ENCODE measurements at regions not wholly inside any gene's neighbourhood (a gene's known extent, or its start where the extent isn't known, plus 50 kb on each side); places are given as distances from the start of the nearest gene placed in this dataset.

DNA sequence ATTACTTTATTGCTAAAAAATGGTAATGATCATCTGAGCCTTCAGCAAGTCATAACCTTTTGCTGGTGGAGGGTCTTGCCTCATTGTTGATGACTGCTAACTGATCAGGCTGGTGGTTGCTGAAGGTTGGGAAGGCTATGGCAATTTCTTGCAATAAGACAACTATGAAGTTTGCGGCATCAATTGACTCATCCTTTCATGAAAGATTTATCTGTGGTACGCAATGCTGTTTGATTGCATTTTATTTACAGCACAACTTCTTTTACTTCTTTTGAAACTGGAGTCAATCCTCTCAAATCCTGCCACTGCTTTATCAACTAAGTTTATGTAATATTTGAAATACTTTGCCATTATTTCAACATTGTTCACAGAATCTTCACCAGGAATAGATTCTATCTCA, 58.3 kb upstream of the ACO1 start:
- no peaks in the 10 kb centered on the region for H3K9me3 ChIP-seq
- intact Hi-C loops (cut with DNase I), result no loop called here
- ATAC-seq (no peak), DNase-seq (no peak)
- no peaks in the 10 kb centered on the region for H3K27me3 ChIP-seq
- H3K27ac ChIP-seq, result no peak overlapping the region
- H3K4me3 ChIP-seq, result no peak overlapping the region
- H3K4me1 ChIP-seq, result no peaks in the 10 kb centered on the region
- TF ChIP-seq, protein P1, sequence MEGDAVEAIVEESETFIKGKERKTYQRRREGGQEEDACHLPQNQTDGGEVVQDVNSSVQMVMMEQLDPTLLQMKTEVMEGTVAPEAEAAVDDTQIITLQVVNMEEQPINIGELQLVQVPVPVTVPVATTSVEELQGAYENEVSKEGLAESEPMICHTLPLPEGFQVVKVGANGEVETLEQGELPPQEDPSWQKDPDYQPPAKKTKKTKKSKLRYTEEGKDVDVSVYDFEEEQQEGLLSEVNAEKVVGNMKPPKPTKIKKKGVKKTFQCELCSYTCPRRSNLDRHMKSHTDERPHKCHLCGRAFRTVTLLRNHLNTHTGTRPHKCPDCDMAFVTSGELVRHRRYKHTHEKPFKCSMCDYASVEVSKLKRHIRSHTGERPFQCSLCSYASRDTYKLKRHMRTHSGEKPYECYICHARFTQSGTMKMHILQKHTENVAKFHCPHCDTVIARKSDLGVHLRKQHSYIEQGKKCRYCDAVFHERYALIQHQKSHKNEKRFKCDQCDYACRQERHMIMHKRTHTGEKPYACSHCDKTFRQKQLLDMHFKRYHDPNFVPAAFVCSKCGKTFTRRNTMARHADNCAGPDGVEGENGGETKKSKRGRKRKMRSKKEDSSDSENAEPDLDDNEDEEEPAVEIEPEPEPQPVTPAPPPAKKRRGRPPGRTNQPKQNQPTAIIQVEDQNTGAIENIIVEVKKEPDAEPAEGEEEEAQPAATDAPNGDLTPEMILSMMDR (IDR thresholded peaks at IDR 0.05), result no peak
- no peak for TF ChIP-seq POLR2A (IDR thresholded peaks at IDR 0.05)
- WGBS (ENCODE audit: insufficient coverage, low coverage, low lambda C conversion rate, missing lambda C conversion rate), result 88% methylated on average over 1 of the region's 2 CpGs
- no peaks in the 10 kb centered on the region for H3K36me3 ChIP-seq

DNA sequence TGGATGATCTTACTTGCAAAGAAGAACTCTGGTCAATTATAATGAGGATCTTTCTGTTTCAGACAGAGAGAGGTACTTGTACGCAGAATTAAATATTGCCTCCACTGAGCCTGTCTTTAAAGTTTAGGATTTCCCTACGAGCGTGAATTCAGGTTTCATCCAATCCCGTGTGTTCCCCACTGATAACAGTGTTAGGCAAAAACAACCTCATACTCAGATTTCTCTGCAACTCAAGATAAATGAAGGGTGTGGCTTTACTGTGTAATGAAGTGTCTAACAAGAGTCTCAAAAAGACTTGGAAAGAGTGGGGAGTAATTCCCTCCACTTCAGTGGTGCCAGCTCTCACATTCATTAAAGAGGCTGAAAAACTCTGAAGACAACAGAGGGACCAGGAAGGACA, 53.2 kb upstream of the ACO1 start:
- no peaks in the 10 kb centered on the region for H3K27me3 ChIP-seq
- TF ChIP-seq, protein P1 (IDR thresholded peaks at IDR 0.05), result no peak
- TF ChIP-seq POLR2A (IDR thresholded peaks at IDR 0.05), result no peak
- H3K4me1 ChIP-seq, result no peaks in the 10 kb centered on the region
- intact Hi-C loops (cut with DNase I), result no loop called here
- 79% methylated on average over 4 of the region's 4 CpGs for WGBS (ENCODE audit: insufficient coverage, low coverage, low lambda C conversion rate, missing lambda C conversion rate)
- no peaks in the 10 kb centered on the region for H3K9me3 ChIP-seq
- no peak overlapping the region for H3K4me3 ChIP-seq
- no peak for ATAC-seq
- no peak for DNase-seq
- H3K36me3 ChIP-seq, result no peaks in the 10 kb centered on the region
- H3K27ac ChIP-seq, result no peak overlapping the region

DNA sequence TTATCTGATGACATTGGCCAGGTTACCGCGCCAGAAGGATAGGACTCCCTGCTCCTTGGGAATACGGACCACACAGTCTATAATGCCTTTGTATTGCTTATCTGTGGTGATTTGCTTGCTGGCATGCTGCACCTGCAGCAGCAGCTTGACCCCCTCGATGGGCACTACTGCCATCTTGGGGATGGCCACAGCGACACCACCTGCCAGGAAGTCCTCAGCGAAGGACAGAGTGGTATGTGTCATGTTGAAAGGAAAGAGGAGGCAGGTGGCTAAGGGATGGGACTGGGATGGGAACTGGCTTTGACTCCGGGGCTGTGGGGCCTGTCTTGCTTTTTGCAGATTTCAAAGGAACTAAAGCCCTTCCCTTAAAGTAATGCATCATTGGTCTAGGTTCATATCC, 50.3 kb upstream of the ACO1 start:
- TF ChIP-seq, protein P1 (IDR thresholded peaks at IDR 0.05), result no peak
- TF ChIP-seq POLR2A (IDR thresholded peaks at IDR 0.05), result no peak
- Histone ChIP-seq H3K36me3 (no peaks in the 10 kb centered on the region), H3K4me3 (no peak overlapping the region), H3K27me3 (no peaks in the 10 kb centered on the region), H3K4me1 (no peaks in the 10 kb centered on the region), H3K27ac (no peak overlapping the region), H3K9me3 (no peaks in the 10 kb centered on the region)
- intact Hi-C loops (cut with DNase I), result no loop called here
- WGBS (ENCODE audit: insufficient coverage, low coverage, low lambda C conversion rate, missing lambda C conversion rate), result 74% methylated on average over 7 of the region's 7 CpGs
- ATAC-seq, result no peak
- DNase-seq, result no peak

MicroRNAs encoded in the stretch of these regions (microRNA counts, 767-probe panel; counts per million panel counts)
- 237 counts per million for microRNA hsa-miR-873-5p
- microRNA hsa-miR-876-3p, result 237 counts per million
- microRNA hsa-miR-876-5p, result 237 counts per million

Small RNA genes in the stretch of these regions (microRNA-seq; reads per million reads assigned to microRNA genes)
- 0 to 0.58 reads per million in 2 donors for gene MIR873
- gene MIR876, result 0 reads per million in 2 donors

Small RNA genes in the stretch of these regions (small RNA-seq; reads per million reads assigned to genes)
- gene MIR873 (0 to 0.10 reads per million in 2 experiments), gene MIR876 (0 reads per million in 2 experiments), gene RNA5SP281 (0 reads per million in 2 experiments)

Data from right lobe of liver (tissue), 6 donors.